Upper lobe of right lung (tissue), 1 donor: ENCODE measurements at regions not wholly inside any gene's neighbourhood (a gene's known extent, or its start where the extent isn't known, plus 50 kb on each side); places are given as distances from the start of the nearest gene placed in this dataset.
A peak's percentile ranks its signal among the peaks of the same experiment; 100 is the strongest.

Experiments used
- ATAC-seq: fragments of 200-7000 bp; cut with Tn5 transposase; one replicate; pipeline ENCODE4 v1.9.1; 2020; ENCODE audit warnings: mild to moderate bottlenecking, moderate library complexity
- DNase-seq: peaks from one replicate; pipeline ENCODE4 v3.0.0-alpha.2; 2020
- H3K27ac ChIP-seq: fragments of 200-600 bp; one replicate; pipeline ENCODE4 v1.8.0; 2022
- H3K27me3 ChIP-seq: fragments of 200-600 bp; one replicate; pipeline ENCODE4 v1.8.0; 2022; ENCODE audit warnings: mild to moderate bottlenecking
- H3K36me3 ChIP-seq: fragments of 200-600 bp; one replicate; pipeline ENCODE4 v1.8.0; 2022
- H3K4me1 ChIP-seq: fragments of 200-600 bp; one replicate; pipeline ENCODE4 v1.8.0; 2022
- H3K4me3 ChIP-seq: fragments of 200-600 bp; one replicate; pipeline ENCODE4 v1.8.0; 2022; ENCODE audit warnings: mild to moderate bottlenecking
- H3K9me3 ChIP-seq: fragments of 200-600 bp; one replicate; pipeline ENCODE4 v1.8.0; 2022
- intact Hi-C: fragments of 100-400 bp; cut with DNase I; formaldehyde crosslinking; loops from one replicate; pipeline ENCODE4 v1.11.0; 2022
- TF ChIP-seq, protein P1 (sequence below): fragments of 200-600 bp; IDR thresholded peaks from one replicate; pipeline ENCODE4 v1.8.0; 2022; ENCODE audit warnings: antibody characterized with exemption
- donor health status: DM: no; HTN: yes; CAD: no; lungs with severe emphysema.

DNA sequence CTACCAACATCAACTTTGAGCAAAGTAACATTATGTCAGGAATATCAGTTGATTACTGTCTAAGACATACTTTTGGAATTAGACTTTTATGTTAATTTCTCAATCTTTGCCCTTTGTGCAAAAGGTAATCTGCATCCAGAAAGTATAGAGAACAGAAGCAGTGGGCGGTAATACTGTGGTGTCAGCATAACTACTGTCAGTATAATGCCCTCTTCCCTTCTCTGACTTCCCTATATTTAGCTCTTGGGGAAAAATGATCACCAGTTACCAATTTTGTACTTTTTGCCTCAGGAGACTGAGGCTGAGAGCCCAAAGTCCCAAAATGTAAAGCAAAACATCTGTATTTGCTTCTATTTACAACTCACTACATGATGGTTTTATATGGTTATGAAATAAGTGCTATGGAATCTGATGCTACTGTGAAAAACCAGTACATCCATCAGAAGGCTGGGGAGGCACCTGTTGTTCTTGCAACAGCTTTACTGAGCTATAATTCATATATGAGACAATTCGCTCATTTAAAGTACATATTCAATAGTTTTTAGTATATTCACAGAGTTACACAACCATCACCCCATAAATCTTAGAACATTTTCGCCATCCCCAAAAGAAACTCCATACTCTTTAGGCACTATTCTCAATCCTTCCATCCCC lies 51.3 kb upstream of the CD302 start:
- peak; percentile 83 for ATAC-seq
- H3K27ac ChIP-seq, result no peak overlapping the region
- intact Hi-C loops, result no loop called here
- H3K9me3 ChIP-seq, result no peaks in the 10 kb centered on the region
- peaks cover 6% of the 10 kb centered on the region for H3K36me3 ChIP-seq
- no peak overlapping the region for H3K4me3 ChIP-seq
- no peaks in the 10 kb centered on the region for H3K27me3 ChIP-seq
- H3K4me1 ChIP-seq, result no peaks in the 10 kb centered on the region
- no peak for DNase-seq
- TF ChIP-seq, protein P1, sequence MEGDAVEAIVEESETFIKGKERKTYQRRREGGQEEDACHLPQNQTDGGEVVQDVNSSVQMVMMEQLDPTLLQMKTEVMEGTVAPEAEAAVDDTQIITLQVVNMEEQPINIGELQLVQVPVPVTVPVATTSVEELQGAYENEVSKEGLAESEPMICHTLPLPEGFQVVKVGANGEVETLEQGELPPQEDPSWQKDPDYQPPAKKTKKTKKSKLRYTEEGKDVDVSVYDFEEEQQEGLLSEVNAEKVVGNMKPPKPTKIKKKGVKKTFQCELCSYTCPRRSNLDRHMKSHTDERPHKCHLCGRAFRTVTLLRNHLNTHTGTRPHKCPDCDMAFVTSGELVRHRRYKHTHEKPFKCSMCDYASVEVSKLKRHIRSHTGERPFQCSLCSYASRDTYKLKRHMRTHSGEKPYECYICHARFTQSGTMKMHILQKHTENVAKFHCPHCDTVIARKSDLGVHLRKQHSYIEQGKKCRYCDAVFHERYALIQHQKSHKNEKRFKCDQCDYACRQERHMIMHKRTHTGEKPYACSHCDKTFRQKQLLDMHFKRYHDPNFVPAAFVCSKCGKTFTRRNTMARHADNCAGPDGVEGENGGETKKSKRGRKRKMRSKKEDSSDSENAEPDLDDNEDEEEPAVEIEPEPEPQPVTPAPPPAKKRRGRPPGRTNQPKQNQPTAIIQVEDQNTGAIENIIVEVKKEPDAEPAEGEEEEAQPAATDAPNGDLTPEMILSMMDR, result no peak
